ENCODE measurements at regions not wholly inside any gene's neighbourhood (a gene's known extent, or its start where the extent isn't known, plus 50 kb on each side); places are given as distances from the start of the nearest gene placed in this dataset.
"Not testable (repeated sequence)": the region's sequence is repeated elsewhere in the genome, so short reads cannot be mapped to it uniquely, and the experiment has no call there.

DNA sequence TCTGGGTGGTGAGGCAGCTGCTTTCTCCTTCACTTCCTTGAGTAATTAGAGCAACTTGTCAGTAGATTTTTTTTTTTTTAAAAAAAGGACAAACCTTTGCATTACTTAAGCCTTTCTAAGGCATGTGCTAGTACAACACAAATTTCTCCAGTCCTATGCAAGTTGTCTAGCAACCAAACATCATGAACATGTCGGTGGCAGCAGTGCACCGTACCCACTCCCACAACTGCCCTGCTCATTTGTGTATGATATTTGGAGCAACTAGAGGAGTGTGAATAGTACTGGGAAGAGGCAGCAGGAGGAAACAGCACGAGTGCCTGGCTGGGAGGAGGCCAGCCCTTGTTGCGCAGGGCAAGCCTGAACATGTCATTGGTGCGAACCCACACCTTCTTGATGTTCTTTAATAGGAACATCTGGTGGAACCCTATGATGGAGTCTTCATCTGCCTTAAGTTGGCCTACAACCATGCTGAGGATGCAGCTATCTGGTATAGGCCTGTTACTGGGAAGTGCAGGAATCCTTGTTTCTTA is 238.3 kb downstream of the TDRD15 start:
- Histone ChIP-seq H3K36me3 (ENCODE audit: control insufficient read depth, insufficient read depth, low read length) (no peaks in the 10 kb centered on the region), H3K9me3 (ENCODE audit: control insufficient read depth, low read length) (no peaks in the 10 kb centered on the region), H3K4me1 (ENCODE audit: control insufficient read depth, insufficient read depth, low read length, poor library complexity, severe bottlenecking) (no peaks in the 10 kb centered on the region), H3K4me3 (ENCODE audit: extremely low read depth, insufficient read depth, low read length, poor library complexity, severe bottlenecking) (no peak overlapping the region), H3K27ac (ENCODE audit: low read depth, low read length, severe bottlenecking) (no peak overlapping the region)
- WGBS, 2 experiments (ENCODE audit: insufficient coverage in 2 of 2), result 90 to 94% methylated on average over 3 to 4 of the region's 5 CpGs

DNA sequence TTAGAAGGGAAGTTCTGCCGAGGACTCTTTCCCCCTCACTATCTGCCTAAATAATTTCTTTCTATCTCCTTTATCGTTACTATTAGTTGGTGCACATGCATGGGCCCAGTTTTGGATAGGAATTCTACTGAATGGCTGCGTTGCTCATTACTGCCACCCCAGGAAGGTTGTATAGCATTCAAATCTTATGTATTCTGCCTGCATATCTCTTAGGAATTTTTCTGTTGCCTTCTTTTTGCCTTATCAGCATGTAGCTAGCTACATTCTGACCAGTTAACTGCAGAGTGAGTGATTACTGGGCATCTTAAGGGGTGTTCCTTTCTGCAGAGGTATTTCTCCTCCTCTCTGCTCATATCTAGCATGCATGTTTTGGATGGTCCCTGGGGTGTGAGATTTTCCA is 239.6 kb downstream of the TDRD15 start:
- Histone ChIP-seq H3K9me3 (ENCODE audit: control insufficient read depth, low read length) (no peaks in the 10 kb centered on the region), H3K27ac (ENCODE audit: low read depth, low read length, severe bottlenecking) (no peak overlapping the region), H3K4me1 (ENCODE audit: control insufficient read depth, insufficient read depth, low read length, poor library complexity, severe bottlenecking) (no peaks in the 10 kb centered on the region), H3K36me3 (ENCODE audit: control insufficient read depth, insufficient read depth, low read length) (no peaks in the 10 kb centered on the region), H3K4me3 (ENCODE audit: extremely low read depth, insufficient read depth, low read length, poor library complexity, severe bottlenecking) (no peak overlapping the region)
- 92% methylated on average over 2 of the region's 3 CpGs; no CpG with 5 or more reads in 1 of the 2 experiments for WGBS, 2 experiments (ENCODE audit: insufficient coverage in 2 of 2)

DNA sequence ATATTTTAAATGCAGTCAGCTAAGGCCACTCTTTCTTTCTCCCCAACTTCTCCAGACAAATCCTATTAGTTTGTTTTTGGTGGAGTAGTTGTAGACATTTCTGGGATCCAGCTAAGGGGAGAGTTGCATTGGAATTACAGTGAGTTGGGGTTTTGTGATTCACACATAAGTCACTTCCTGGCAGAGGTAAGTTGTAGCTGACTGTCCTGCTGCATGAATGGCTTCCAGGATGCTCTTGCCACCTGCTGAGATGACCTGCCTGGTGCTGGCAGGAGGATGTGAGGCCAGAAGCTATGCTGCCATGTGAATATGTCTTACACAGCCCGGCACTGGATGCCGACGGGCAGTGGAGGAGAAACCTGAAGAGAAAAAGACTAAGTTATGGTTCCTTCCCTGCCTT is 243.7 kb downstream of the TDRD15 start:
- 76 to 100% methylated on average over 3 of the region's 3 CpGs for WGBS, 2 experiments (ENCODE audit: insufficient coverage in 2 of 2)
- Histone ChIP-seq H3K36me3 (ENCODE audit: control insufficient read depth, insufficient read depth, low read length) (no peaks in the 10 kb centered on the region), H3K9me3 (ENCODE audit: control insufficient read depth, low read length) (no peaks in the 10 kb centered on the region), H3K27ac (ENCODE audit: low read depth, low read length, severe bottlenecking) (no peak overlapping the region), H3K4me1 (ENCODE audit: control insufficient read depth, insufficient read depth, low read length, poor library complexity, severe bottlenecking) (no peaks in the 10 kb centered on the region), H3K4me3 (ENCODE audit: extremely low read depth, insufficient read depth, low read length, poor library complexity, severe bottlenecking) (no peak overlapping the region)

DNA sequence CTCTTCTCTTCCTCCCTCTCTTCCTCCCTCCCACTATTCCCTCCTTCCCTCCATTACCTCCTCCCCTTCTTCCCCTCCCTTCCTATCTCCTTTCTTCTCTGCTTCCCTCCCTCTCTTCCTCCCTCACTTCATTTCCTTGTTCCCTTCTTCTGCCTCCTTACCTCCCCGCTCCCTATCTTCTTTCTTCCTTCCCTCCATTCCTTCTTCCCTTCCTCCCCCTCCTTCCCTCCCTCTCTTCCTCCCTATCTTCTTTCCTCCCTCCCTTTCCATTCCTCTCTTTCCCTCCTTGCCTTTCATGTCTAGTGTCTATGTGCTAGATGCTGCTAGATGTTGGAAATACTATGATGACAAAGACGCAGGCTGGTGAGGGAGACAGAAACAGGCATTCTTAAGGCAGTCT is 246.0 kb downstream of the TDRD15 start:
- Histone ChIP-seq H3K36me3 (ENCODE audit: control insufficient read depth, insufficient read depth, low read length) (no peaks in the 10 kb centered on the region), H3K4me3 (ENCODE audit: extremely low read depth, insufficient read depth, low read length, poor library complexity, severe bottlenecking) (no peak overlapping the region), H3K9me3 (ENCODE audit: control insufficient read depth, low read length) (no peaks in the 10 kb centered on the region), H3K27ac (ENCODE audit: low read depth, low read length, severe bottlenecking) (no peak overlapping the region), H3K4me1 (ENCODE audit: control insufficient read depth, insufficient read depth, low read length, poor library complexity, severe bottlenecking) (no peaks in the 10 kb centered on the region)
- WGBS, 2 experiments (ENCODE audit: insufficient coverage in 2 of 2), result 79 to 80% methylated on average over 2 of the region's 2 CpGs

DNA sequence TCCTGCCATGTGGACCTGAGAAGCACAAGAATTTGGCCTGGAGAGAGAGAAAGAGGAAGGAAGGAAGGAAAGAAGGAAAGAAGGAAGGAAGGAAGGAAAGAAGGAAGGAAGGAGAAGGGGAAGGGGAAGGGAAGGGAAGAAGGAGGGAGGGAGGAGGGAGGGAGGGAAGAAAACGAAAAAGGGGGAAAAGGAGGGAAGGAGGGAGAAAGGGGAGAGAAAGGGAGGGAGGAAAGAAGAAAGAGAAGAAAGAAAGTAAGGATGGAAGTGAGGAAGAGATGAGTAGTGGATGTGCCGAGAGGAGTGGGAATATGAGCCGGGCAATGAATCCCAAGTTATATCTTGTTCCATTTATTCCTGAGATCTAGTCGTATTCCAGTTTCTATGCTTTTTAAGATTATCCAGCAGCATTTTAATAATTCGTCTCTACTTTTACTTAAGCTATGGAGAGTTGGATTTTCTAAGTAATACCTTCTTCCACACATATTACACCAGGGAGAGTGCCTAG is 247.8 kb downstream of the TDRD15 start:
- H3K36me3 ChIP-seq (ENCODE audit: control insufficient read depth, insufficient read depth, low read length), result no peaks in the 10 kb centered on the region
- no peak overlapping the region for H3K4me3 ChIP-seq (ENCODE audit: extremely low read depth, insufficient read depth, low read length, poor library complexity, severe bottlenecking)
- H3K9me3 ChIP-seq (ENCODE audit: control insufficient read depth, low read length), result no peaks in the 10 kb centered on the region
- no peak overlapping the region for H3K27ac ChIP-seq (ENCODE audit: low read depth, low read length, severe bottlenecking)
- H3K4me1 ChIP-seq (ENCODE audit: control insufficient read depth, insufficient read depth, low read length, poor library complexity, severe bottlenecking), result no peaks in the 10 kb centered on the region
- 81 to 91% methylated on average over 3 of the region's 5 CpGs for WGBS, 2 experiments (ENCODE audit: insufficient coverage in 2 of 2)

DNA sequence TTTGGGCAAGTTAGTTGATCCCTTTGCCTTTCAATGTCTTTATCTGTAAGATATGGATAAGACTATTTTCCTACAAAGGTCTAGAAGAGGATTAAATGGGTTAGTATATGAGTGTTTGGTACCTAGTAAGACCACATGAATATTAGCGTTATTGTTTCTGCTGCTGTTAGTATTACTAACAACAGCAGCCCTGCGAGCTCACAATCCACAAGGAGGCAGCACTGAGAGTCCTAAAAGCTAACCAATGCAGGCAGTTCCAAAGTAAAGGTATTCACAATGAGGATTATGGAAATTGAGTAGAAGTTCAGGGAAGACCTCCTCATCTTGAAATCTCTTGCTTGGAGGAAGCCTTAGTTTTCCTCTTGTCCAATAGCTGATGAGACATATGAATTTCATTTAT is 248.9 kb downstream of the TDRD15 start:
- H3K9me3 ChIP-seq (ENCODE audit: control insufficient read depth, low read length), result no peaks in the 10 kb centered on the region
- H3K27ac ChIP-seq (ENCODE audit: low read depth, low read length, severe bottlenecking), result no peak overlapping the region
- H3K36me3 ChIP-seq (ENCODE audit: control insufficient read depth, insufficient read depth, low read length), result no peaks in the 10 kb centered on the region
- no peak overlapping the region for H3K4me3 ChIP-seq (ENCODE audit: extremely low read depth, insufficient read depth, low read length, poor library complexity, severe bottlenecking)
- H3K4me1 ChIP-seq (ENCODE audit: control insufficient read depth, insufficient read depth, low read length, poor library complexity, severe bottlenecking), result no peaks in the 10 kb centered on the region
- 33% methylated on average over 1 of the region's 2 CpGs; no CpG with 5 or more reads in 1 of the 2 experiments for WGBS, 2 experiments (ENCODE audit: insufficient coverage in 2 of 2)

DNA sequence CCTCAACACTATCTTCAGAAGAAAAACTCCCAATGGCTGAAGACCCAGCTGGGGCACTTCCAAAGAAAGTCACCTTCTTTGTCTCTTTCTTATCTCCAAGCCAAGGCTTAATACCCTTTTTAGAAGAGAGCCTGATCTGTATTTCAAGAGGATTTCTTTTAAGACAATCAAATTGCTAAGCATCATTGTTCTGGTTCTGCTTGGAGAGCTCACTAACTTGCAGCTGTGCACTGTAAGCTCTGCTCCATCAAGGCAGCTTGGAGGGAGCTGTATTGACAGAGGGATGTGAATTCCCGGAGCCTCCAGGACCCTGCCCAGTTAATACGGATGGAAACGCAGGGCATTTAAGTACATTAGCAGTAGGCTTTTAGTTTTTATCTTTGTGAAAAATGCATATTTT is 253.1 kb downstream of the TDRD15 start:
- no peaks in the 10 kb centered on the region for H3K9me3 ChIP-seq (ENCODE audit: control insufficient read depth, low read length)
- H3K36me3 ChIP-seq (ENCODE audit: control insufficient read depth, insufficient read depth, low read length), result no peaks in the 10 kb centered on the region
- no peaks in the 10 kb centered on the region for H3K4me1 ChIP-seq (ENCODE audit: control insufficient read depth, insufficient read depth, low read length, poor library complexity, severe bottlenecking)
- H3K4me3 ChIP-seq (ENCODE audit: extremely low read depth, insufficient read depth, low read length, poor library complexity, severe bottlenecking), result no peak overlapping the region
- no peak overlapping the region for H3K27ac ChIP-seq (ENCODE audit: low read depth, low read length, severe bottlenecking)
- 76 to 88% methylated on average over 3 of the region's 3 CpGs for WGBS, 2 experiments (ENCODE audit: insufficient coverage in 2 of 2)

DNA sequence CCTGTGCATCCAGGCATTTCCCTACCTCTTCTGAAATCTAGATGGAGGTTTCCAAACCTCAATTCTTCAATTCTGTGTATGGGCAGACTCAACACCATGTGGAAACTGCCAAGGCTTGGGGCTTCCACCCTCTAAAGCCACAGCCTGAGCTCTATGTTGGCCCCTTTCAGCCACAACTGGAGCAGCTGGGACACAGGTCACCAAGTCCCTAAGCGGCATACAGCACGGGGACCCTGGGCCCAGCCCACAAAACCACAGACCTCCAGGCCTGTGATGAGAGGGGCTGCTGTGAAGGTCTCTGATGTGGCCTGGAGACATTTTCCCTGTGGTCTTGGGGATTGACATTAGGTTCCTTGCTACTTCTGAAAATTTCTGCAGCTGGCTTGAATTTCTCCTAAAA is 255.4 kb downstream of the TDRD15 start:
- no peaks in the 10 kb centered on the region for H3K36me3 ChIP-seq (ENCODE audit: control insufficient read depth, insufficient read depth, low read length)
- H3K27ac ChIP-seq (ENCODE audit: low read depth, low read length, severe bottlenecking), result no peak overlapping the region

DNA sequence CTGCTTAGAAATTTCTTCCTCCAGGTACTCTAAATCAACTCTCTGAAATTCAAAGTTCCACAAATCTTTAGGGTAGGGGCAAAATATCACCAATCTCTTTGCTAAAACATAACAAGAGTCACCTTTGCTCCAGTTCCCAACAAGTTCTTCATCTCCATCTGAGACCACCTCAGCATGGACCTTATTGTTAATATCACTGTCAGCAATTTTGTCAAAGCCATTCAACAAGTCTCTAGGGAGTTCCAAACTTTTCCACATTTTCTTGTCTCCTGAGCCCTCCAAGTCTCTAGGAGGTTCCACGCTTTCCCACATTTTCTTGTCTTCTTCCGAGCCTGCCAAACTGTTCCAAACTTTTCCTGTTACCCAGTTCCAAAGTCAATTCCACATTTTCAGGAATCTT is 255.9 kb downstream of the TDRD15 start:
- H3K4me1 ChIP-seq (ENCODE audit: control insufficient read depth, insufficient read depth, low read length, poor library complexity, severe bottlenecking); H3K4me3 ChIP-seq (ENCODE audit: extremely low read depth, insufficient read depth, low read length, poor library complexity, severe bottlenecking); H3K9me3 ChIP-seq (ENCODE audit: control insufficient read depth, low read length); H3K36me3 ChIP-seq (ENCODE audit: control insufficient read depth, insufficient read depth, low read length); H3K27ac ChIP-seq (ENCODE audit: low read depth, low read length, severe bottlenecking): not testable (repeated sequence)
- 86 to 91% methylated on average over 2 of the region's 2 CpGs for WGBS, 2 experiments (ENCODE audit: insufficient coverage in 2 of 2)

More for the DNA sequence above, 255.4 kb downstream of the TDRD15 start:
- Histone ChIP-seq H3K4me3 (ENCODE audit: extremely low read depth, insufficient read depth, low read length, poor library complexity, severe bottlenecking) (no peak overlapping the region), H3K4me1 (ENCODE audit: control insufficient read depth, insufficient read depth, low read length, poor library complexity, severe bottlenecking) (no peaks in the 10 kb centered on the region), H3K9me3 (ENCODE audit: control insufficient read depth, low read length) (no peaks in the 10 kb centered on the region)
- no CpG with 5 or more reads among the region's 2 CpGs for WGBS, 2 experiments (ENCODE audit: insufficient coverage in 2 of 2)

DNA sequence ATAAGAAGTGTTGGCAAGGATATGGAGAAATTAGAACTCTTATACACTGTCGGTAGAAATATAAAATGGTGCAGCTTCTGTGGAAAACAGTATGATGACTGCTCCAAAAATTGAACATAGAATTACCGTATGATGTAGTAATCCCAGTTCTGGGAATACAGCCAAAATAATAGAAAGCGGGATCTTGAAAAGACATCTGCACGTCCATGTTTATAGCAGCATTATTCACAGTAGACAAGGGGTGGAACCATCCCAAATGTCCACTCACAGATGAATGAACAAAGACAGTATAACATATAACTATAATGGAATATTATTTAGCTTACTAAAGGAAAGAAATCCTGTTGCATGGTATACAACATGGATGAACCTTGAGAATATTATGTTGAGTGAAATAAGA is 257.7 kb downstream of the TDRD15 start:
- H3K36me3 ChIP-seq (ENCODE audit: control insufficient read depth, insufficient read depth, low read length), result no peaks in the 10 kb centered on the region
- H3K9me3 ChIP-seq (ENCODE audit: control insufficient read depth, low read length), result no peaks in the 10 kb centered on the region
- no peak overlapping the region for H3K27ac ChIP-seq (ENCODE audit: low read depth, low read length, severe bottlenecking)
- 80 to 84% methylated on average over 2 to 4 of the region's 4 CpGs for WGBS, 2 experiments (ENCODE audit: insufficient coverage in 2 of 2)
- no peak overlapping the region for H3K4me3 ChIP-seq (ENCODE audit: extremely low read depth, insufficient read depth, low read length, poor library complexity, severe bottlenecking)
- no peaks in the 10 kb centered on the region for H3K4me1 ChIP-seq (ENCODE audit: control insufficient read depth, insufficient read depth, low read length, poor library complexity, severe bottlenecking)

DNA sequence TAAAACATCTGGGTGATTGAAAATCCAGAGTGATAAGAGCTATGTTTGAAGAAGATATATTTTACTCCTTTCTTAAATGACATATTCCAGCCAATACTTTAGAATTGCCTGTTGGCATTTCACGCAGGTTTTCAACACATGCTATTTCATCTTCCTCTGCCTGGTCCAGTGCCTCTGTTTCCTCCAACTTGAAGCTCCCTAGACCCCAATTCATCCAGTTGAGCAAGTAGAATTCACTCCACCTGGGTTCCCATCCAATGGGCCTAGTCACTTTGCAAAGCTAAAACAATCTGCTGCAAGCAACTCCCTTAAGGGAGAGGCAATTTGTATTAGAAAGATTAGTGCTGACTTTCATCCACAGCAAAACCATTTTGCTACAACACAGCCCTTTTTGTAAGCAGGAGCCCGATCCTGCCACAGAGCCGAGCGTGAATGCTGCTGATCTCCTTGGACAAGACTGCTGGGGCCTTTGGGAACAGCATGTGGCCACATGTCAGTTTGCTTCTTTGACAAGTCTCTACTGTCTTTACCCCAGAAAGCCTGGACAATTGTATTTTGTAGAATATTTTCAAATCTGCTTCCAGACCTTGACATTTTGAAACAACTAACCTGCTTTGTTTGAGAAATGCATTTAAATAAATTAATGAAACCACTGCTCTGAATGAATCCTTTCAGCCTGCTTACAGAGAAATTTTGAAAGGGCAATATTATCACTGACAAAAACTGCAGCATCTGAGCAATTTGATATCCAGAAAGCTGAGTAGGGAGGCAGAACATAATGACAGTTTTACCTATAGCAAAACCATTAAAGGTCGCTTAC is 259.1 kb downstream of the TDRD15 start:
- Histone ChIP-seq H3K36me3 (ENCODE audit: control insufficient read depth, insufficient read depth, low read length) (no peaks in the 10 kb centered on the region), H3K9me3 (ENCODE audit: control insufficient read depth, low read length) (no peaks in the 10 kb centered on the region), H3K27ac (ENCODE audit: low read depth, low read length, severe bottlenecking) (no peak overlapping the region), H3K4me1 (ENCODE audit: control insufficient read depth, insufficient read depth, low read length, poor library complexity, severe bottlenecking) (no peaks in the 10 kb centered on the region), H3K4me3 (ENCODE audit: extremely low read depth, insufficient read depth, low read length, poor library complexity, severe bottlenecking) (no peak overlapping the region)
- WGBS, 2 experiments (ENCODE audit: insufficient coverage in 2 of 2), result 70 to 85% methylated on average over 3 to 4 of the region's 5 CpGs
